HepG2 (cell line): ENCODE measurements at regions not wholly inside any gene's neighbourhood (a gene's known extent, or its start where the extent isn't known, plus 50 kb on each side); places are given as distances from the start of the nearest gene placed in this dataset.

Experiments used
- ARID3A ChIP-seq: IDR thresholded peaks from 2 replicates; pipeline ENCODE4 v1.6.1; 2012; ENCODE audit warnings: low read depth, low read length, improper control_type of control experiment
- BCL3 ChIP-seq: sonication (generic); formaldehyde crosslinking; IDR thresholded peaks from 2 replicates; pipeline ENCODE4 v1.5.1; 2020; ENCODE audit warnings: mild to moderate bottlenecking, missing genetic modification reagents, moderate library complexity
- DNMT3B ChIP-seq: conservative IDR thresholded peaks from 2 replicates; pipeline ENCODE4 v1.6.1; 2016; ENCODE audit warnings: missing biosample characterization, control low read depth
- JUN ChIP-seq: sonication (generic); formaldehyde crosslinking; IDR thresholded peaks from 2 replicates; pipeline ENCODE4 v1.4.0; 2020; ENCODE audit warnings: mild to moderate bottlenecking, missing genetic modification reagents
- PPARG ChIP-seq: conservative IDR thresholded peaks from 2 replicates; pipeline ENCODE4 v1.6.1; 2016; ENCODE audit warnings: missing biosample characterization, missing genetic modification reagents
- SP4 ChIP-seq: sonication (generic); formaldehyde crosslinking; IDR thresholded peaks from 2 replicates; pipeline ENCODE4 v1.8.1; 2023; ENCODE audit warnings: mild to moderate bottlenecking, missing genetic modification reagents
- SPEN ChIP-seq: sonication (generic); formaldehyde crosslinking; IDR thresholded peaks from 2 replicates; pipeline ENCODE4 v1.5.1; 2020; ENCODE audit warnings: low read depth, mild to moderate bottlenecking, missing genetic modification reagents
- TBP ChIP-seq: sonication (generic); formaldehyde crosslinking; IDR thresholded peaks from 2 replicates; pipeline ENCODE4 v1.5.0; 2020; ENCODE audit warnings: missing genetic modification reagents
- TBX2 ChIP-seq: sonication (generic); formaldehyde crosslinking; IDR thresholded peaks from 2 replicates; pipeline ENCODE4 v1.5.0; 2020; ENCODE audit warnings: missing genetic modification reagents, mild to moderate bottlenecking, borderline replicate concordance
- TEAD2 ChIP-seq: sonication (generic); formaldehyde crosslinking; IDR thresholded peaks from 2 replicates; pipeline ENCODE4 v1.9.0; 2021; ENCODE audit warnings: missing genetic modification reagents
- TRAFD1 ChIP-seq: sonication (generic); formaldehyde crosslinking; IDR thresholded peaks from 2 replicates; pipeline ENCODE4 v1.5.1; 2020; ENCODE audit warnings: missing genetic modification reagents, mild to moderate bottlenecking, borderline replicate concordance
- ZBTB49 ChIP-seq: sonication (generic); formaldehyde crosslinking; IDR thresholded peaks from 2 replicates; pipeline ENCODE4 v1.4.0; 2020; ENCODE audit warnings: missing genetic modification reagents, borderline replicate concordance
- ZEB1 ChIP-seq: IDR thresholded peaks from 2 replicates; pipeline ENCODE4 v1.6.1; 2012; ENCODE audit warnings: mild to moderate bottlenecking, low read depth, inconsistent platforms; ENCODE audit not compliant: insufficient replicate concordance
- ZNF142 ChIP-seq: sonication (generic); formaldehyde crosslinking; IDR thresholded peaks from 2 replicates; pipeline ENCODE4 v1.4.0; 2020; ENCODE audit warnings: missing genetic modification reagents
- ZNF207 ChIP-seq: fragments of 450-650 bp; IDR thresholded peaks from 2 replicates; pipeline ENCODE4 v1.6.1; 2016; ENCODE audit warnings: antibody characterized with exemption, borderline replicate concordance
- ZNF232 ChIP-seq: sonication (generic); formaldehyde crosslinking; IDR thresholded peaks from 2 replicates; pipeline ENCODE4 v1.4.0; 2020; ENCODE audit warnings: missing genetic modification reagents, borderline replicate concordance

GRCh38 chr6:53432318-53433161 is 83.8 kb upstream of the ELOVL5 start (continued):
- TF ChIP-seq TRAFD1 (CRISPR knock-in tag) (no peak), JUN (CRISPR knock-in tag) (peak; percentile 68), SP4 (CRISPR knock-in tag) (no peak), ZNF142 (CRISPR knock-in tag) (no peak), ZNF232 (CRISPR knock-in tag) (no peak), PPARG (CRISPR knock-in tag) (peak; percentile 50; the same call in 1 of the 2 replicates), SPEN (CRISPR knock-in tag) (peak; percentile 33; the same call in 1 of the 2 replicates), DNMT3B (no peak), ARID3A (peak; percentile 89), TEAD2 (CRISPR knock-in tag) (no peak), ZNF207 (no peak), BCL3 (no peak), ZBTB49 (CRISPR knock-in tag) (no peak), TBP (CRISPR knock-in tag) (no peak), TBX2 (CRISPR knock-in tag) (peak; percentile 46; the same call in 1 of the 2 replicates), ZEB1 (no peak)
